ENCODE measurements at regions not wholly inside any gene's neighbourhood (a gene's known extent, or its start where the extent isn't known, plus 50 kb on each side); places are given as distances from the start of the nearest gene placed in this dataset.

DNA sequence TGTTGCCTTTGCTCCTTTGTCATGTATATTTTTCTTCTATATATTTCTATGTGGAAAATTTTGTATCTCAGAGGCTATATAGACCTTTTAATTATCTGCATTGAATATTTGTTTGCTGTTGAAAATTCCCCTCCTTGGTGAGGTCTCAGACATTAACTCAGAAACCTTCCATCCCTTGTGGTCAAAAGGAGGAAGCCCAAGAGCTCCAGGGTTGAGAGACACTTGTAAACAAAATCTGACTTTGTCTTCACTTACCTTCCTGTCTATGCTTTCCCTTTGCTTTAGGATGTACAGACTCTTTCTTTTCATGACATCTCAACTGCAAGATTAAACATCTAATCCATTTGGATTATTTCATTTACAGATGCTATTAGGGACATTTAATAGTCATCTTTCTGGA is 157.5 kb downstream of the PCDH20 start:
- Mint-ChIP-seq H3K4me1 (no peaks in the 10 kb centered on the region), H3K4me3 (no peak overlapping the region), H3K36me3 (no peaks in the 10 kb centered on the region), H3K9me3 (peaks cover 0 to 11% (median 0%) of the 10 kb centered on the region in 11 donors), H3K27me3 (no peaks in the 10 kb centered on the region), H3K27ac (no peak overlapping the region)
- intact Hi-C loops (cut with micrococcal nuclease), result no loop called here
- POLR2A ChIA-PET, result no interaction called here
- Histone ChIP-seq H3K36me3 (ENCODE audit: control insufficient read depth in 2 of 3, insufficient read depth in 3 of 3, low read length in 3 of 3) (no peaks in the 10 kb centered on the region), H3K27ac (ENCODE audit: low read depth, low read length) (no peak overlapping the region), H3K27me3 (ENCODE audit: control insufficient read depth in 2 of 2, insufficient read depth in 2 of 2, low read length in 2 of 2) (no peaks in the 10 kb centered on the region), H3K4me1 (ENCODE audit: control insufficient read depth in 2 of 2, insufficient read depth in 2 of 2, low read length in 2 of 2) (no peaks in the 10 kb centered on the region), H3K9me3 (ENCODE audit: control insufficient read depth in 2 of 3, low read length in 3 of 3) (no peaks in the 10 kb centered on the region), H3K4me3 (ENCODE audit: low read length) (no peak overlapping the region)
- DNase-seq, result no peak
- no peak for ATAC-seq
- CTCF ChIA-PET, result no interaction called here

GRCh38 chr13:61255040-61255796 is 160.4 kb downstream of the PCDH20 start:
- intact Hi-C loops (cut with micrococcal nuclease), result no loop called here
- Histone ChIP-seq H3K4me1 (ENCODE audit: control insufficient read depth in 2 of 2, insufficient read depth in 2 of 2, low read length in 2 of 2) (no peaks in the 10 kb centered on the region), H3K9me3 (ENCODE audit: control insufficient read depth in 2 of 3, low read length in 3 of 3) (no peaks in the 10 kb centered on the region), H3K27me3 (ENCODE audit: control insufficient read depth in 2 of 2, insufficient read depth in 2 of 2, low read length in 2 of 2) (no peaks in the 10 kb centered on the region), H3K27ac (ENCODE audit: low read depth, low read length) (no peak overlapping the region), H3K4me3 (ENCODE audit: low read length) (no peak overlapping the region), H3K36me3 (ENCODE audit: control insufficient read depth in 2 of 3, insufficient read depth in 3 of 3, low read length in 3 of 3) (no peaks in the 10 kb centered on the region)
- no peak for ATAC-seq
- H3K4me3 Mint-ChIP-seq, result no peak overlapping the region
- POLR2A ChIA-PET, result no interaction called here
- CTCF ChIA-PET, result no interaction called here
- no peaks in the 10 kb centered on the region for H3K27me3 Mint-ChIP-seq
- H3K36me3 Mint-ChIP-seq, result no peaks in the 10 kb centered on the region
- H3K9me3 Mint-ChIP-seq, result peaks cover 0 to 14% (median 1%) of the 10 kb centered on the region in 11 donors
- no peaks in the 10 kb centered on the region for H3K4me1 Mint-ChIP-seq
- H3K27ac Mint-ChIP-seq, result no peak overlapping the region
- no peak for DNase-seq

DNA sequence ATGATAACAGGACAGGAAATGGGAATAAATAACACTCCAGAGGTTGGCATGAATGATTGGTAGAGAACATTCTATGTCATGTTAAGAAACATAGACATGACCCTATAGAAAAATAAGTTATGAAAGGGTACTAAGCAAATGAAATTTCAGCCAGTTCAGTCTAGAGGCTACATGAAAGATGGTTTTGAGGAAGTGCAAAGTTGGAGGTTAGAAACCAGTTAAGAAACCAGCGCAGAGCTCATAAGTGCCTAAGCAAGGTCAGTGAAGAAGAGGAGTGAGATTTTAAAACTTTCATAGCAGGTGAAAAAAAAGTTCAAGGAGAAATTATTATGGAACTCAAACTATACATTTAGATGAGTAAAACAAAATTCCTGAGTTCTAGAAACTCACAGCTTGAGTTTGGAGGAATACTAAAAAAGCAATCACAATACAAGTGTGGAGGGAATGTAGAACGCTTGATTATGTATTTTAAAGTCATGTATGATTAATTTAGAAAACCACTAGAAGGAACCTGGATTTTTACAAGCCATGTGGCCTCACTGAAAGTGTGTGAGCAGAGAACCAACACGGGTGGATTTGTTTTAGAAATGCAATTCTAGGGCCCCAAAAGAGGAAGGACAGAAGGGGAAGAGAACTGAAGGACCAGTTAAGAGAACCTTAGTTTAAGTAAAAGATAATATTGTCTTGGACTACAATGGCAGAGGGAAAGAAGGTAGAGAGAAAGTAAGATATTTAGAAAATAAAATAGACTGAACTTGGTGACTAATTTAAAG is 162.4 kb downstream of the PCDH20 start:
- ChIA-PET POLR2A (no interaction called here), CTCF (no interaction called here)

DNA sequence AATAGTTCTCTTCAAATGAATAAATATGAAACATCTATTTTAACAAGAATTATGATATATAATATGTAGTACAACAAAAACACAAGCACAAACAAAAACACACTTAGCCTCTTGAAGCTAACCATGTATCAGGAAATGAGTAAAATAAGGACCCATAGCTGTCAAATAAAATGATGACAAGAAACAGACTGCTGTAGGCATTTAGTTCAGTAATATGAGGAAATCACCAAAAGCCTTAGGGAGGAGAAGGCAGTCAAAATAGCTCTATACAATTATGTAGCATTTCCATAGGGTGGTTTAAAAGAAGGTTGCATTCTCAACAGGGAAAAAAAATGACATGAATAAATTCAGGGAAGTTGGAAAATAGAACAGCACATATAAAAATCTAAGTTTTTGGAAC is 163.4 kb downstream of the PCDH20 start:
- ChIA-PET CTCF (no interaction called here), POLR2A (no interaction called here)
- H3K36me3 Mint-ChIP-seq, result no peaks in the 10 kb centered on the region
- H3K36me3 ChIP-seq (ENCODE audit: control insufficient read depth in 2 of 3, insufficient read depth in 3 of 3, low read length in 3 of 3), result no peaks in the 10 kb centered on the region
- no peaks in the 10 kb centered on the region for H3K27me3 Mint-ChIP-seq
- H3K4me1 ChIP-seq (ENCODE audit: control insufficient read depth in 2 of 2, insufficient read depth in 2 of 2, low read length in 2 of 2), result no peaks in the 10 kb centered on the region
- DNase-seq (no peak), ATAC-seq (no peak)
- H3K27ac Mint-ChIP-seq, result no peak overlapping the region
- H3K9me3 ChIP-seq (ENCODE audit: control insufficient read depth in 2 of 3, low read length in 3 of 3), result no peaks in the 10 kb centered on the region
- no peak overlapping the region for H3K4me3 ChIP-seq (ENCODE audit: low read length)
- H3K4me3 Mint-ChIP-seq, result no peak overlapping the region
- no peaks in the 10 kb centered on the region for H3K27me3 ChIP-seq (ENCODE audit: control insufficient read depth in 2 of 2, insufficient read depth in 2 of 2, low read length in 2 of 2)
- intact Hi-C loops (cut with micrococcal nuclease), result no loop called here
- H3K4me1 Mint-ChIP-seq, result no peaks in the 10 kb centered on the region
- H3K27ac ChIP-seq (ENCODE audit: low read depth, low read length), result no peak overlapping the region
- H3K9me3 Mint-ChIP-seq, result peaks cover 0 to 14% (median 2%) of the 10 kb centered on the region in 11 donors

More for the DNA sequence above, 162.4 kb downstream of the PCDH20 start:
- Mint-ChIP-seq H3K9me3 (peaks cover 0 to 14% (median 2%) of the 10 kb centered on the region in 11 donors), H3K4me1 (no peaks in the 10 kb centered on the region), H3K27ac (no peak overlapping the region), H3K27me3 (no peaks in the 10 kb centered on the region), H3K36me3 (no peaks in the 10 kb centered on the region), H3K4me3 (no peak overlapping the region)
- ATAC-seq (no peak), DNase-seq (no peak)
- intact Hi-C loops (cut with micrococcal nuclease), result no loop called here
- Histone ChIP-seq H3K4me1 (ENCODE audit: control insufficient read depth in 2 of 2, insufficient read depth in 2 of 2, low read length in 2 of 2) (no peaks in the 10 kb centered on the region), H3K36me3 (ENCODE audit: control insufficient read depth in 2 of 3, insufficient read depth in 3 of 3, low read length in 3 of 3) (no peaks in the 10 kb centered on the region), H3K9me3 (ENCODE audit: control insufficient read depth in 2 of 3, low read length in 3 of 3) (no peaks in the 10 kb centered on the region), H3K4me3 (ENCODE audit: low read length) (no peak overlapping the region), H3K27ac (ENCODE audit: low read depth, low read length) (no peak overlapping the region), H3K27me3 (ENCODE audit: control insufficient read depth in 2 of 2, insufficient read depth in 2 of 2, low read length in 2 of 2) (no peaks in the 10 kb centered on the region)

DNA sequence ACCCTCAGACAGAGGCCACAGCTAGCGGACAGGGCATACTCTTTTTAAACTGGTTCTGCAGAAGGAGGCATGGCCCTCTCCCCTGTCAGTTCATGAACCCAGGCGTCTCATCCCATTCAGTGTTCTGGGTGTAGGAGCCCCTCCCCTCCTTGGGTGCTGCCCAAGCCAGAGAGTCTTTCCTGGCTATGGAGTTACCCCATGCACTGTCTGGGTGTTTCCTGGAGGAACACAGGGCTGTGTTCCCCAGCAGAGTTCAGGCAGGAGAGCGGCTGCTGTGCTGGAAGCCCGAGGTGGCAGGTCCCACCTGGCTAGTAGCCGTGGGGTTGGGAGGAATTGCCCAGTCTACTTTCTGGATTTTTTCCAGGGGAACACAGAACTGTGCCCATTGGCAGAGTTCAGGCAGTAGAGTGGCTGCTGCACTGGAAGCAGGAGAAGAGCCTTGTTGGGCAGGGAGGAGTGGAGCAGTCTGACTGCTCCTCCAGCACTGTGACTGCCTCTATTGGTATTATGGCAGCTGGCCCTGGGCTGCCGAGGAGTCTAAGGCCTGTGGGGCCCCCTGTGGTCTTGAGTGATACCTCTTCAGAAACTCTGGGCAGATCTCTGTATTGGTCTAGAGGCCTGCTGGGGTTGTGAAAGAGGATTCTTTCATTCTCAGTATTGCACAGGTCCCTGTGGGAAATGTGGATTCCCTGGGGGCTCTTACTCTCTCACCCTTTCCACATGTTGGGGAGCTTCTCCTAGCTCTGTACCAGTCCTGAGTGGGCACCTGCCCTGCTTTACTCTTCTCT is 168.3 kb downstream of the PCDH20 start:
- no peak for ATAC-seq
- Histone ChIP-seq H3K9me3 (ENCODE audit: control insufficient read depth in 2 of 3, low read length in 3 of 3) (no peaks in the 10 kb centered on the region), H3K27ac (ENCODE audit: low read depth, low read length) (no peak overlapping the region), H3K4me3 (ENCODE audit: low read length) (no peak overlapping the region), H3K4me1 (ENCODE audit: control insufficient read depth in 2 of 2, insufficient read depth in 2 of 2, low read length in 2 of 2) (no peaks in the 10 kb centered on the region), H3K27me3 (ENCODE audit: control insufficient read depth in 2 of 2, insufficient read depth in 2 of 2, low read length in 2 of 2) (no peaks in the 10 kb centered on the region), H3K36me3 (ENCODE audit: control insufficient read depth in 2 of 3, insufficient read depth in 3 of 3, low read length in 3 of 3) (no peaks in the 10 kb centered on the region)
- ChIA-PET POLR2A (no interaction called here), CTCF (no interaction called here)
- intact Hi-C loops (cut with micrococcal nuclease), result no loop called here
- H3K27me3 Mint-ChIP-seq, result no peaks in the 10 kb centered on the region
- DNase-seq, result no peak
- H3K4me3 Mint-ChIP-seq, result no peak overlapping the region
- no peaks in the 10 kb centered on the region for H3K36me3 Mint-ChIP-seq
- no peaks in the 10 kb centered on the region for H3K4me1 Mint-ChIP-seq
- no peak overlapping the region for H3K27ac Mint-ChIP-seq
- peaks cover 0 to 25% (median 2%) of the 10 kb centered on the region in 11 donors for H3K9me3 Mint-ChIP-seq

DNA sequence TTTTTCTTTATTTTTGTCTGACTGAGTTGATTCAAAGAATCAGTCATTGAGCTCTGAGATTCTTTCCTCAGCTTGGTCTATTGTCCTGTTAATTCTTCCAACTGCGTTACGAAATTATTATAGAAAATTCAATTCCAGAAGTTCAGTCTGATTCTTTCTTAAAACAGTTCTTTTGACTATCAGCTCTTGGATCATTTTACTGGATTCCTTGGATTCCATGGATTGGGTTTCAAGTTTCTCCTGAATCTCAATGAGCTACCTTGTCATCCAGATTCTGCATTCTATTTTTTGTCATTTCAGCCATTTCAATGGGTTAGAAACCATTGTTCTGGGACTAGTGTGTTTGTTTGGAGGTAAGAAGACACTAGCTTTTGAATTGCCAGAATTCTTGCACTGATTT is 169.3 kb downstream of the PCDH20 start:
- Mint-ChIP-seq H3K4me3 (no peak overlapping the region), H3K9me3 (peaks cover 0 to 27% (median 2%) of the 10 kb centered on the region in 11 donors), H3K27ac (no peak overlapping the region), H3K36me3 (no peaks in the 10 kb centered on the region), H3K4me1 (no peaks in the 10 kb centered on the region), H3K27me3 (no peaks in the 10 kb centered on the region)
- intact Hi-C loops (cut with micrococcal nuclease), result no loop called here
- H3K36me3 ChIP-seq (ENCODE audit: control insufficient read depth in 2 of 3, insufficient read depth in 3 of 3, low read length in 3 of 3), result no peaks in the 10 kb centered on the region
- H3K27ac ChIP-seq (ENCODE audit: low read depth, low read length), result no peak overlapping the region
- CTCF ChIA-PET, result no interaction called here
- POLR2A ChIA-PET, result no interaction called here
- ATAC-seq (no peak), DNase-seq (no peak)
- H3K4me1 ChIP-seq (ENCODE audit: control insufficient read depth in 2 of 2, insufficient read depth in 2 of 2, low read length in 2 of 2), result no peaks in the 10 kb centered on the region
- H3K27me3 ChIP-seq (ENCODE audit: control insufficient read depth in 2 of 2, insufficient read depth in 2 of 2, low read length in 2 of 2), result no peaks in the 10 kb centered on the region
- H3K9me3 ChIP-seq (ENCODE audit: control insufficient read depth in 2 of 3, low read length in 3 of 3), result no peaks in the 10 kb centered on the region
- no peak overlapping the region for H3K4me3 ChIP-seq (ENCODE audit: low read length)
